ENCODE measurements at regions not wholly inside any gene's neighbourhood (a gene's known extent, or its start where the extent isn't known, plus 50 kb on each side); places are given as distances from the start of the nearest gene placed in this dataset.

- H3K36me3 Mint-ChIP-seq, result no peaks in the 10 kb centered on the region
- Histone ChIP-seq H3K36me3 (ENCODE audit: insufficient read depth, low read length) (no peaks in the 10 kb centered on the region), H3K27ac (ENCODE audit: low read depth, low read length) (no peak overlapping the region), H3K9me3 (ENCODE audit: low read length) (no peaks in the 10 kb centered on the region), H3K4me1 (ENCODE audit: insufficient read depth, low read length) (no peaks in the 10 kb centered on the region), H3K27me3 (ENCODE audit: insufficient read depth, low read length, poor library complexity, severe bottlenecking) (no peaks in the 10 kb centered on the region), H3K4me3 (ENCODE audit: low read length) (no peak overlapping the region)
- H3K9me3 Mint-ChIP-seq, result peaks cover 0 to 8% (median 4%) of the 10 kb centered on the region in 5 donors
- no peak overlapping the region for H3K27ac Mint-ChIP-seq
- ChIA-PET POLR2A (no interaction called here), CTCF (no interaction called here)
- DNase-seq, result no peak
- no peaks in the 10 kb centered on the region for H3K27me3 Mint-ChIP-seq
- no peak overlapping the region for H3K4me3 Mint-ChIP-seq
- H3K4me1 Mint-ChIP-seq, result no peaks in the 10 kb centered on the region
Measured at GRCh38 chr7:89777499-89777898, 376.8 kb upstream of the STEAP1 start.

GRCh38 chr7:89780291-89780690 lies 374.0 kb upstream of the STEAP1 start:
- Mint-ChIP-seq H3K4me1 (no peaks in the 10 kb centered on the region), H3K4me3 (no peak overlapping the region), H3K27me3 (no peaks in the 10 kb centered on the region), H3K36me3 (no peaks in the 10 kb centered on the region), H3K27ac (no peak overlapping the region), H3K9me3 (peaks cover 0 to 20% (median 4%) of the 10 kb centered on the region in 5 donors)
- Histone ChIP-seq H3K4me3 (ENCODE audit: low read length) (no peak overlapping the region), H3K27me3 (ENCODE audit: insufficient read depth, low read length, poor library complexity, severe bottlenecking) (no peaks in the 10 kb centered on the region), H3K36me3 (ENCODE audit: insufficient read depth, low read length) (no peaks in the 10 kb centered on the region), H3K27ac (ENCODE audit: low read depth, low read length) (no peak overlapping the region), H3K4me1 (ENCODE audit: insufficient read depth, low read length) (no peaks in the 10 kb centered on the region), H3K9me3 (ENCODE audit: low read length) (no peaks in the 10 kb centered on the region)
- no peak for DNase-seq
- ChIA-PET CTCF (no interaction called here), POLR2A (no interaction called here)

- Mint-ChIP-seq H3K4me1 (no peaks in the 10 kb centered on the region), H3K9me3 (peaks cover 0 to 15% (median 8%) of the 10 kb centered on the region in 5 donors)
- POLR2A ChIA-PET, result no interaction called here
Measured at GRCh38 chr7:89796481-89796880, 357.8 kb upstream of the STEAP1 start.

GRCh38 chr7:89797965-89798598 lies 356.2 kb upstream of the STEAP1 start:
- DNase-seq, result no peak
- CTCF ChIA-PET, result no interaction called here
- POLR2A ChIA-PET, result no interaction called here
- H3K9me3 Mint-ChIP-seq, result peaks cover 0 to 17% (median 7%) of the 10 kb centered on the region in 5 donors
- Histone ChIP-seq H3K4me1 (ENCODE audit: insufficient read depth, low read length) (no peaks in the 10 kb centered on the region), H3K27me3 (ENCODE audit: insufficient read depth, low read length, poor library complexity, severe bottlenecking) (no peaks in the 10 kb centered on the region), H3K9me3 (ENCODE audit: low read length) (no peaks in the 10 kb centered on the region), H3K4me3 (ENCODE audit: low read length) (no peak overlapping the region), H3K27ac (ENCODE audit: low read depth, low read length) (no peak overlapping the region), H3K36me3 (ENCODE audit: insufficient read depth, low read length) (no peaks in the 10 kb centered on the region)
- no peaks in the 10 kb centered on the region for H3K4me1 Mint-ChIP-seq
- H3K27ac Mint-ChIP-seq, result no peak overlapping the region
- no peak overlapping the region for H3K4me3 Mint-ChIP-seq
- no peaks in the 10 kb centered on the region for H3K36me3 Mint-ChIP-seq
- H3K27me3 Mint-ChIP-seq, result peaks cover 0 to 1% of the 10 kb centered on the region in 2 donors

More at GRCh38 chr7:89796481-89796880, 357.8 kb upstream of the STEAP1 start:
- no peak overlapping the region for H3K4me3 Mint-ChIP-seq
- H3K4me1 ChIP-seq (ENCODE audit: insufficient read depth, low read length), result no peaks in the 10 kb centered on the region
- no peak overlapping the region for H3K27ac ChIP-seq (ENCODE audit: low read depth, low read length)
- no peaks in the 10 kb centered on the region for H3K36me3 Mint-ChIP-seq
- no peaks in the 10 kb centered on the region for H3K36me3 ChIP-seq (ENCODE audit: insufficient read depth, low read length)
- H3K9me3 ChIP-seq (ENCODE audit: low read length), result no peaks in the 10 kb centered on the region
- no peak overlapping the region for H3K4me3 ChIP-seq (ENCODE audit: low read length)
- H3K27me3 Mint-ChIP-seq, result peaks cover 0 to 1% of the 10 kb centered on the region in 2 donors
- no peaks in the 10 kb centered on the region for H3K27me3 ChIP-seq (ENCODE audit: insufficient read depth, low read length, poor library complexity, severe bottlenecking)
- H3K27ac Mint-ChIP-seq, result no peak overlapping the region
- CTCF ChIA-PET, result no interaction called here
- DNase-seq, result no peak

DNA sequence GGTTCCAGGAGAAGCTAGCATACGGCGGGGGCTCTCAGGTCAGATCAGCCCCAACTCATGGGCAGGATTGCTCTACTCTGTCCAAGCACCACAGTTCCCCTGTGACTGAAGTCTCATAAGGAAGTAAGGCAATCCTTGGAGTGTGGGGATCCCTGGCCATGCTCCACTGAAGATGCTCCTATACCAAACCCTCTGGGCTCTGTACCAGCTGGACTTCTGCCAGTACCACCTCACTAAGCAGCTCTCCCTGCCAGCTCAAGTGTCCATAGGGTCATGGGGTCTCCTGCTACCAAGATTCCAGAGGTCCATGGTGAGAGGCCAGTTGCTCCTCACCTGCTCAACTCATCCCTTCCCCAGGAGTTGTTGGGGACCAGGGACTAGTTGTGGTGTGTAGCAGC lies 355.7 kb upstream of the STEAP1 start:
- H3K4me3 Mint-ChIP-seq, result no peak overlapping the region
- H3K27me3 Mint-ChIP-seq, result peaks cover 0 to 1% of the 10 kb centered on the region in 2 donors
- no peak overlapping the region for H3K27ac Mint-ChIP-seq
- Histone ChIP-seq H3K4me1 (ENCODE audit: insufficient read depth, low read length) (no peaks in the 10 kb centered on the region), H3K36me3 (ENCODE audit: insufficient read depth, low read length) (no peaks in the 10 kb centered on the region), H3K4me3 (ENCODE audit: low read length) (no peak overlapping the region), H3K27me3 (ENCODE audit: insufficient read depth, low read length, poor library complexity, severe bottlenecking) (no peaks in the 10 kb centered on the region), H3K27ac (ENCODE audit: low read depth, low read length) (no peak overlapping the region), H3K9me3 (ENCODE audit: low read length) (no peaks in the 10 kb centered on the region)
- ChIA-PET POLR2A (no interaction called here), CTCF (no interaction called here)
- DNase-seq, result no peak
- no peaks in the 10 kb centered on the region for H3K36me3 Mint-ChIP-seq
- peaks cover 0 to 17% (median 7%) of the 10 kb centered on the region in 5 donors for H3K9me3 Mint-ChIP-seq
- H3K4me1 Mint-ChIP-seq, result no peaks in the 10 kb centered on the region

- H3K9me3 Mint-ChIP-seq, result peaks cover 0 to 18% (median 4%) of the 10 kb centered on the region in 5 donors
- peaks cover 0 to 1% of the 10 kb centered on the region in 2 donors for H3K27me3 Mint-ChIP-seq
- DNase-seq, result no peak
- Histone ChIP-seq H3K4me3 (ENCODE audit: low read length) (no peak overlapping the region), H3K27me3 (ENCODE audit: insufficient read depth, low read length, poor library complexity, severe bottlenecking) (no peaks in the 10 kb centered on the region), H3K36me3 (ENCODE audit: insufficient read depth, low read length) (no peaks in the 10 kb centered on the region), H3K9me3 (ENCODE audit: low read length) (no peaks in the 10 kb centered on the region), H3K27ac (ENCODE audit: low read depth, low read length) (no peak overlapping the region), H3K4me1 (ENCODE audit: insufficient read depth, low read length) (no peaks in the 10 kb centered on the region)
- ChIA-PET POLR2A (no interaction called here), CTCF (no interaction called here)
- no peak overlapping the region for H3K4me3 Mint-ChIP-seq
- H3K27ac Mint-ChIP-seq, result no peak overlapping the region
- H3K36me3 Mint-ChIP-seq, result no peaks in the 10 kb centered on the region
- H3K4me1 Mint-ChIP-seq, result no peaks in the 10 kb centered on the region
Measured at GRCh38 chr7:89800761-89801160, 353.5 kb upstream of the STEAP1 start.

DNA sequence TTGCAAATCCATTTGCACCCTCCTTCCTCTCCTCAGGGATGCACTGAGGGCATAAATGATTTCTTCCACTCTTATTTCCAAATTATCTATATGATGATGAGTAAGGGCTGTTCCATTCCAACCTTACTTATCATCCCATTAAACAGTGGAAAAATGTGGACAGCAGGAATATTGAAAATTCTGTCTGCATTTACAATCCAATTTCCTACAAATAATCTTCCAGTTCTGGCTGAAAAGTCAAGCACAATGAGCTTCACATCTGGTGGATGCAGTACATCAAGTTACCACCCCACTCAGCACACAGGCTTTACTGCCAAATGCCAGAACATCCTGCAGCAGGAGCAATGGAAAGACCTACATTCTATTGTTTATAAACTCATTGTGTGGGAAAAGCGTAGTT lies 345.0 kb upstream of the STEAP1 start:
- Histone ChIP-seq H3K9me3 (ENCODE audit: low read length) (peaks cover 3% of the 10 kb centered on the region), H3K36me3 (ENCODE audit: insufficient read depth, low read length) (no peaks in the 10 kb centered on the region), H3K4me3 (ENCODE audit: low read length) (no peak overlapping the region), H3K27ac (ENCODE audit: low read depth, low read length) (no peak overlapping the region), H3K27me3 (ENCODE audit: insufficient read depth, low read length, poor library complexity, severe bottlenecking) (no peaks in the 10 kb centered on the region), H3K4me1 (ENCODE audit: insufficient read depth, low read length) (no peaks in the 10 kb centered on the region)
- Mint-ChIP-seq H3K4me1 (no peaks in the 10 kb centered on the region), H3K9me3 (peaks cover 3 to 25% (median 12%) of the 10 kb centered on the region in 5 donors), H3K27me3 (no peaks in the 10 kb centered on the region), H3K27ac (no peak overlapping the region), H3K4me3 (no peak overlapping the region), H3K36me3 (no peaks in the 10 kb centered on the region)
- ChIA-PET POLR2A (no interaction called here), CTCF (no interaction called here)
- no peak for DNase-seq

- H3K27ac Mint-ChIP-seq, result no peak overlapping the region
- H3K9me3 ChIP-seq (ENCODE audit: low read length), result no peaks in the 10 kb centered on the region
- CTCF ChIA-PET, result no interaction called here
- H3K4me1 ChIP-seq (ENCODE audit: insufficient read depth, low read length), result no peaks in the 10 kb centered on the region
- no peaks in the 10 kb centered on the region for H3K4me1 Mint-ChIP-seq
- POLR2A ChIA-PET, result no interaction called here
- H3K4me3 ChIP-seq (ENCODE audit: low read length), result no peak overlapping the region
- H3K27me3 Mint-ChIP-seq, result no peaks in the 10 kb centered on the region
- no peak overlapping the region for H3K27ac ChIP-seq (ENCODE audit: low read depth, low read length)
- H3K9me3 Mint-ChIP-seq, result peaks cover 0 to 14% (median 3%) of the 10 kb centered on the region in 5 donors
- H3K36me3 Mint-ChIP-seq, result no peaks in the 10 kb centered on the region
- no peaks in the 10 kb centered on the region for H3K27me3 ChIP-seq (ENCODE audit: insufficient read depth, low read length, poor library complexity, severe bottlenecking)
- no peak overlapping the region for H3K4me3 Mint-ChIP-seq
- no peak for DNase-seq
- H3K36me3 ChIP-seq (ENCODE audit: insufficient read depth, low read length), result no peaks in the 10 kb centered on the region
Measured at GRCh38 chr7:89813081-89813480, 341.2 kb upstream of the STEAP1 start.

GRCh38 chr7:89826121-89826520 lies 328.1 kb upstream of the STEAP1 start:
- no peaks in the 10 kb centered on the region for H3K4me1 Mint-ChIP-seq
- Histone ChIP-seq H3K9me3 (ENCODE audit: low read length) (no peaks in the 10 kb centered on the region), H3K4me1 (ENCODE audit: insufficient read depth, low read length) (no peaks in the 10 kb centered on the region), H3K4me3 (ENCODE audit: low read length) (no peak overlapping the region), H3K36me3 (ENCODE audit: insufficient read depth, low read length) (no peaks in the 10 kb centered on the region), H3K27me3 (ENCODE audit: insufficient read depth, low read length, poor library complexity, severe bottlenecking) (no peaks in the 10 kb centered on the region), H3K27ac (ENCODE audit: low read depth, low read length) (no peak overlapping the region)
- DNase-seq, result no peak
- ChIA-PET CTCF (no interaction called here), POLR2A (no interaction called here)
- peaks cover 0 to 11% (median 0%) of the 10 kb centered on the region in 5 donors for H3K9me3 Mint-ChIP-seq
- H3K36me3 Mint-ChIP-seq, result no peaks in the 10 kb centered on the region
- H3K4me3 Mint-ChIP-seq, result no peak overlapping the region
- no peaks in the 10 kb centered on the region for H3K27me3 Mint-ChIP-seq
- H3K27ac Mint-ChIP-seq, result no peak overlapping the region
